GM18508 (cell line): ENCODE measurements at regions not wholly inside any gene's neighbourhood (a gene's known extent, or its start where the extent isn't known, plus 50 kb on each side); places are given as distances from the start of the nearest gene placed in this dataset.

Source experiments
- ATAC-seq: cut with Tn5 transposase; IDR thresholded peaks from one replicate; pipeline ENCODE4 v1.9.1; 2021; ENCODE audit warnings: moderate number of reproducible peaks; ENCODE audit not compliant: insufficient read depth, unreplicated experiment

DNA sequence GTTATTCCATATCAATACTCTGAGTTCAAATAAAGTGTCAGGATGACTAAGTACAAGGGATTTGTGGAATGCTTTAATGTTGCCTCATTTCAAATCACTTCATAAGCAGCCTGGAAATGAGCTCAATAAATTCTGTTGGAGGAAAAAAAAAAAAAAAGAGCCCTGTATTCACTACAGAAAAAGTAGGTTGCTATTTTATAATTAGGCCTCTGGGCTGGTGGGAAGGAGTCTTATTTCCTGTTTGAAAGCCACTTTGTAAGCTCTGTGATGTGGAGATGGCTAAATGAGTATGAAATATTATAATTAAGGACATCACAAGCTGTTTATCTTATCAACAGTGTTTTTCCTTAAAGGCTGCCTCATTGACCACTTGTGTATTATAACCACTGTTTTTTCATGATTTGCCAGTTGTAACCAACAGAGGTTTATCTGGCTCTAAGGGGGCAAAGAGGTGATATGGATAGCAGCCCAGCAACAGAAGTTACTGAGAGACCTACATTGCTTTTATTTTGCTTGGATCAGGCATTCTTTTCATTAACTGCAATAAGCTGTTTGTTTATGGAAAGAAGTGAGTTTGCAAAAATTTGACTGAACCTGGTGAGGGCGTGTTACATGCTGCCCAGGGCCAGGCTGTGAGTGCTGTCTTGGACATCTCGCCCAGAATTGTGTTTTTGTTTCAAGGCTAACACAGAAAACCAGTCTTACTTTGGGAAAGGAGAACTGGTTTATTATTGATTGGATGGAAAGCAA is 563.3 kb upstream of the MAP3K7 start:
- no peak for ATAC-seq

DNA sequence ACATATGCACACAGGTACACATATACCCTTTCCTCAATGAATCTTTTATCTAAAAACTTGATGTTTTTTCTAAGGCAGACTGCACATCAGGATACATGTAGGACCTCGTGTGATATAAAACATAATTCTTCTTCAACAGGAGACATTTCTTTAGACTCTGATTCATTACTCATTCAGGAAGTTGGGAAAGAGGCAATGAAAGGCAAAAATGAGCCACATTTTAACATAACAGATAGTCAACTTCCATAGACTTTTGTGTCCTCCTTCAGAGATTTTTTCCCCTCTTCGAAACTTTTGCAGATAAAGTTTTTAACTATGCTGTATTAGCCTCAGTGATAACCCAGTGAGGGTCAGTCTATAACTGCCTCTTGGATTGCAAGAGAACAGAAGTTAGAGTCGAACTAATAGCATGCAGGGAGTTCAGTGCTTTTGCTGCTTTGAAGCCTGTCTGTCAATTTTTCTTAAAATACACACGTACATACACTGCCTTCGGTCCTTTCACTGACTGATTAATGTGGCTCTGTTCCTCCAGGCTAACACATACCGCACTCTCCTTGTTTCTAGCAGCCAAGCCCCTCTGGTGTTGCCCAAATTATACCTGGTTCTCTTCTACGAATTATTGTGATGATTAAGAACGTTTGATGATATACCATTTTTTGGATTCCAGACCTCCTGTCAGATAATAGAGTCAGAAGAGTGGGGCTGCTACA is 562.5 kb upstream of the MAP3K7 start:
- no peak for ATAC-seq

DNA sequence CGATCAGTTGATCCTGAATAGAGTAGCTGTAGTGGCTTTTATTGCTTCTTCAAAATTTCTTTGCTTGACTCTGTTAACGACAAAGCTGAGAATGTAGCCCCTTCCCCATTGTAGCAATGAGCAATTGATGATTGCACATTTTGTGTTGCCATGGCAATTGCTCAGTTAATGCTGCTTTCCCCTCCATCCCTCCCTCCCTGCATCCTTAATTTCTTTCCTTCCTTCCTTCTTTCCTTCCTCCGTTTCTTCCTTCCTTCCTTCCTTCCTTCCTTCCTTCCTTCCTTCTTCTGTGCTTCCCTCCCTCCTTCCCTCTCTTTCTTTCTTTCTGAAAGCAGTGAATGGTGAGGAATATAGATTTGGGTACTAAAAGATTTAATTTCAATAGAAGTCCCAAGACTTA is 557.3 kb upstream of the MAP3K7 start:
- ATAC-seq, result no peak

DNA sequence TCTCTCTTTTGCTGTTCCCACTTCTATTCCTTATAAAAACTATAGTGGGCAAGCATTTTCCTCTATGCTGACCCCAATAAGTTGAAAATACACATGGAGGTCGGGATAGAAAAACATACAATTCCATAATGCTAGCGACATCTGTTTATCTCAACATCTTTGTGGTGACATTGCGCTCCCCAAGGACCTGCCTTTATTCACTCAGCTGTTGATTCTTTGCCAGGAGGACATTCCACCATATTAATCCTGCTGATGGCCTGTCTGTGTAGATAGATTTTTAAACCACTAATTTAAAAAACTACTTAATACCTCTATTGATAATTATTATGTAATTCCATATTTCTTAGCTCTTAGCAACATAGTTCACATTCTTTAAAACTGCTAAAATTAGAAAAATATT is 555.3 kb upstream of the MAP3K7 start:
- ATAC-seq, result no peak

DNA sequence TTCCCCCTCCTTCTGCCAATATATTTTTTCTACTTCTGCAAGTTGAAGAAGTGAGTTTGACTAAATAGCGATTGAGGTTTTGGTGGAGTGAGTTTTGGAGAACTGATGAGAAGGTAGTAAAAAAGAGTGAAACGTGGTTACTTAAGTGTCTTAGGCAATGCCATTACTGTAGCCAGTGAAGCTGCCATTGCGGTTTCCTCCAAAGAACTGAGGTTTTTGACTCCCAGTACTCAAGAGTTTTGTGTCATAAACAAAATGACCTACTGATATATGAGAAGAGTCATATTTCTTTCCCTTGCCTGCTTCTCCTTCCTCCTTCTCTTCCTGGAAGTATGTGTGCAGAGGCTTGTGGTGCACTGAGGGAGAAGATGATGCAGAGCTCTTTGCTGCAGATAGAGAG is 554.5 kb upstream of the MAP3K7 start:
- no peak for ATAC-seq

DNA sequence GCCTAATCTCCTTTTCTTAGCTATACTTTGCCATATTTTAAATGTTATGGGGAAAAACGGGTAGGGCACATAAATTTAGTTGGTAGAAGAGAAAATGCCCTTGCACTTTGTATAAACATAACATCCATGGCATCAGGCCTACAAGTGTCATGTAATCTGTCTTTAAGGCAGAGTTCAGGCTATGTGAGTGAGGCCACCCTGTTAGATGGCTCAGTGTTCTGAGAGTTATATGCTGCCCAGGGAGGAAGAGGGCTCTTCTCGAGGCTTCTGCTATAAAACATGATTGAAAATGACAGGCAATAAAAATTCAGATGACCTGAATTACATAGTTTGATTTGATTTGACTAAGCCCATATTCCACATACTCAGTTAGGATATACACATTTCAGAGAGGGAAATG is 553.6 kb upstream of the MAP3K7 start:
- ATAC-seq, result no peak

DNA sequence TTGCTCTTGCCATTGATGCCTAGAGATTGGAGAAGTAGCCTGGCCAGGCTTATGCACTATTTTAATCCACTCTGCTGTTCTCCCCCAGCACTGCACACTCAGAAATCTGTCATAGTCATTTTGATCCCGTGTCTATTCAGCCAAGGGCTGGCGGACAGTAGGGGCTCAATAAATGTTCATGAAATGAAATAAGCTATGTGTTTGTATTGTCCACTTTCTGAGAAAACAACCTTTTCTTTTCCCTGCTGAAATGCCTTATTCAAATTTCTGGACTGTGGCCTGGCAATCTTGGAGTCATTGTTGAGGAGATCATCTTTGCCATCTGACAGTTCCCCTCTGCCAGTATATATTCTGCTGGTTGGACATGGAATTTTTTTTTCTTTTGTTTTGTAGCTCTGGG is 550.4 kb upstream of the MAP3K7 start:
- no peak for ATAC-seq

DNA sequence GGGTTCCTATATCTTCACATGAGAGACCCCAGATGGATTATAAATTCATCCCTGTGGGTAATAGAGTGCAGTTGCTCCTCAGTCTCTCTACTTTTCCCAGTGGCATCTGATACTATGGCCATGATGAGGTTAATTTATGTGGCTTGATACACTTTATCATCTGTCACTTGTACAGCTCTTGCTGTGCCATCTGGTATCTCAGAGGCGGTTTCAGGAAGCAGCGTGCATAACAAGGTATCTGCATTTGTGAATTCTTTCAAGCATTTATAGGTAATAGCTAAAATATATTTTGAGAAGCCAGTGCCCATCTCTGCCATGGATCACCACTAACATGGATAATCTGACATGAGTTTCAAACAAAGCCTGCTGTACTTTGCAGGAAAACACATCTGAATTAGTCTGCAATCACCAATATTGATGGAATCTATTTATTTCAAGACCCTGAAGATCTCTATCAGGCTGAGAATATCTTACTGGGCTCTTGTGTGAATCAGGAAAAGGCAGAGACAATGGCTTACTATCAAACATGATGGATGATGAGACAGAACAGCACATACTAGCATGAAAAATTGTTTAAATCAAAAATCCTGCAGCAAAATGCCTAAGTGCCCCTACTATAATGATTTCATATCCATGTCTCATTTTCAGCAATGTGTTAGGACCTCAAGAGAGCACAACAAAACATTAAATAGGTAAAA is 548.7 kb upstream of the MAP3K7 start:
- no peak for ATAC-seq

DNA sequence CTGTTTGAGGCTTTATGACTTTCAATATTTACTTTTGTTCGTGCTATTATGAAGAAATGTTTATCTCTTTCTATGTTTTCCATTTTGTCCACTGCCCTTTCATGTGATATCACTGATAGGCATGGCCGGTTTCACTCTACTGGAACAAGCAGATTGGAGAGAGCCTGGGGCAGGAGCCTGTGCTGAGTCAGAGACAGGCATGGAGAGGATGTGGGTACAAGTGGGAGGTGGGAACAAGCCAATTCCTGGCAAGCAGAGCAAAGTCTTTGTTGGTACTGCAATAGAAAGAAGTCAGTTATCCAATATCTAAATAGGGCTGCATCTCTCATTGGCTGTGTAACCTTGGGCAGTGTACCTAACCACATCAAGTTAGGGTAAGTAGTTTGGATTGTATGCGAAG is 545.6 kb upstream of the MAP3K7 start:
- ATAC-seq, result no peak

DNA sequence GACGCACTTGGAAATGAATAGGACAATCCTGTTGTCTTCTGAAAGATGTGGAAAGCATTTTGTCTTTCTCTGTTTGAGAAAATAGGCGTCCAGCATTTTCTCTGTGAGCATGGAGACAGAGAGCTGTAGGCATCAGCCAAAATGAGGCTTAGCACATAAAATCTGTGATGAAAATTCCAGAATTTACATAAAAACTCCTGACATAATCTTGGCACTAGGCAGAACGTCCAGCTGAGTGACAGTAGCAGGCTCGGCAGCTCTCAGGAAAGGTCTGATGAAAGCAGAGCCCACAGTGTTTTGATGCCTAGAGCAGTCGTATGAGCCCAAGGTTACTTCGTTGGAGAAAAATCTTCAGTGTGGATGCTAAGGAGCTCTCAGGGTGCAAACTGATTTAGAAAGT is 543.3 kb upstream of the MAP3K7 start:
- no peak for ATAC-seq

DNA sequence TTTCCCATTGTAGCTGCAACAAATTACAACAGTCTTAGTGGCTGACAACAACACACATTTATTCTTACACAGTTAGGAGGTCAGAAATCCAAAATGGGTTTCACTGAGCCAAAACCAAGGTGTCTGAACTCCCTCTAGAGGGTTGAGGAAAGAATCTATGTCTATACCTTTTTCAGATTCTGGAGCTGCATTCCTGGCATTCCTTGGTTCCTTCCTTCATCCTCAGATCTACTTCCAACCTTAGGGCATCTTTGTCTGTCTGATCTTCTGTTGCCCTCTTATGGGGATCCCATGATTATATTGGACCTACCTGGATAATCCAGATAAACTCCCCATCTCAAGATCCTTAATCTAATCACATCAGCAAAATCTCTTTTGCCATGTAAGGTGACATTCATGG is 540.9 kb upstream of the MAP3K7 start:
- no peak for ATAC-seq

DNA sequence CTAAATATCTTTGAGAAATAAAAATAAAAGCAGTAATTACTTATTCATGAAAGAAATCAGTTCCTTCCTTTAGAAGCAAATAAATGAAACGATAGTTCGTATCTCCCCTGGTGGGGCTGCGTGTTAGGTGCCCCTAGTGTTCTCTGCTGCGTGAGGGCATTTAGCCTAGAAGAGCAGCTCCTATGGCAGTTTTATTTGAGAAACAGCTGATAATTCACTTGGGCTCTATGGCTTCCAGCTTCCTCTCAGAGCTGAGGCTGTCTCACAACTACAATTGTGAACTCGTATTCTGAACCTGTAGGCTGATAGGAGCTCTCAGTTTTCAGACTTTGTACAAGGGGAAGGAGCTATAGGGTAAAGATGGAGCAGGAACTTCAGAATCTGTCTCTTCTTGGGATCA is 540.0 kb upstream of the MAP3K7 start:
- ATAC-seq, result no peak

DNA sequence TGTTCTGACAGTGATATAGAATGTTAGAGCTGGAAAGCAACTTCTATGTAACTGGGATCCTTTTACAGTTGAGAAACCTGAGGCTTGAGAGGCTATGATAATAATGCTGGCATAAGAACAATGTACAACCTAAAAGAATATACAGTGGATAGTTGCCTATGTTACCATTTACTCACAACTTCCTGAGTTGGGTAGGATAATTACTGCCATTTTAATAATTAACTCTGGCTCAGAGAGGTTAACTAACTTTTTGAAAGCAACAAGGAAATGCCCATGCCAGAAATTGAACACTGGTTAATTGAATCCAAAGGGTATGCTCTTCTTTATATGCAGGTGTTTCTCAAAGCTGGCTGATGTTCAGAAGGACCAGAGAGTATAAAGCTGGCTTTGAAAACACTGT is 530.7 kb upstream of the MAP3K7 start:
- ATAC-seq, result no peak

DNA sequence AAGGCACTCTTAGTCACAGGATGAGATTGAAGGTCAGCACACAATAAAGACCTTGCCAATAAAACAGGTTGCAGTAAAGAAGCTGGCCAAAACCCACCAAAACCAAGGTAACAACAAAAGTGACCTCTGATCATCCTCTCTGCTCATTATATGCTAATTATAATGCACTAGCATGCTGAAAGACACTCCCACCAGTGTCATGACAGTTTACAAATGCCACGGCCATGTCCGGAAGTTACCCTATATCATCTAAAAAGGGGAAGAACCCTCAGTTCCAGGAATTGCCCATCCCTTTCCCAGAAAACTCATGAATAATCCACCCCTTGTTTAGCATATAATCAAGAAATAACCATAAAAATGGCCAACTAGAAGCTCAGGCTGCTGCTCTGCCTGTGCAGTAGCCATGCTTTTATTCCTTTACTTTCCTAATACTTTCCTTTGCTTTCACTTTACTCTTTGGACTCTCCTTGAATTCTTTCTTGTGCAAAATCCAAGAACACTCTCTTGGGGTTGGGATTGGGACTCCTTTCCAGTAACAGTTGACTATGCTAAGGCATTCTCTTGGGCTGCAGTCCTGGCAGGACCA is 527.3 kb upstream of the MAP3K7 start:
- ATAC-seq, result no peak

DNA sequence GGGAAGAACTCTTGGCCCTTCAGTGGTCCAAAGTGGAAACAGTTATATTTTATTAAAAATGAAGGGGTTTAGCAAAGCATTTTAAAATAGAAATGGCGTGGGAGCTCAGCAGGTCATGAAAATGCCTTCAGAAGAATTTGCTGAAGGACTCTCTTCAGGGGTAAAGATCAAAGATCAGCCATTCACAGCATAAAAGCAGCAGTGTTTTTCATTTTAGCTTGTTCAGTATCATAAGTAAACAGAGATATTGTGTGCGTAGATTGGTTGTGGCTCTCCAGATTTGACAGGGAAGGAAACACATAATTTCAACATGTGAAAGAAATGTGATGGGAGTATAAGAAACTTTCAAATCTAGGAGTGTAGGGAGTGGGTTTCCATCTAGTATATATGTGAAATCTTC is 519.2 kb upstream of the MAP3K7 start:
- ATAC-seq, result no peak

DNA sequence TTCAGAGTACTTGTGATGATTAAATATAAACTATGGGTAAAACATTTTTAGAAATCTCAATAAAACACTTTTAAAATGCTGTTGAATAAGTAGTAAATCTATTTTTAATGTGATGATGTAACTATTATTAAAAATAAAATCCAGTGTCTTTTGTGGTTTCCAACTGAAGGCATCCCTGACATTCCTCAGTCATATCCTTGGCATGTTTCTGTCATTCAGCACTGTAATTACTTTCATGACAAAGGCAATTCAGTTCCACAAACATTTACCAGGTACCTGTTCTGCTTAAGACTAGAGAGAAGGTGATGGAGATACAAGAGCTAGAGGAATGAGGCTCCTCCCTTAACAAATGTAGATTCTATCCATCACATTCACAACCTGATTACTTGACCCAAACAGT is 518.7 kb upstream of the MAP3K7 start:
- ATAC-seq, result no peak

DNA sequence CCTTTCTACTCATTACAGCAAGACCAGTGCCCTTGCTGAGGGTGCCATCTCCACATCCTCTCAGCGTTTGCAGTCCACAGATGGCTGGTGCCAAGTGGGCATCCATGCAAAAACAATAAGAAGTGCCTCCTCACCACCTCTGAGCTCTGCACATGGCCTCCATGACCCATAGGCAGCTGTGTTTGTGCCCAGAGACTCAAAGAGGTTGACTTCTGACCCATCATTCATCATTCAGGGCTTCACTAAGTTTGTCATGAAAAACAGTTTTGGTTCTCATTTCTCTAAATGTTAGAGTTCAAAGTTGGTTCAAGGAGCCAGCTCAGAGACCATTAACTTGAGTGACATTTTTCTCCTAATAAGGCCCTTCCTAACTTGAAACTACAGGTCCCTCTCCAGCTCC is 512.6 kb upstream of the MAP3K7 start:
- ATAC-seq, result no peak

DNA sequence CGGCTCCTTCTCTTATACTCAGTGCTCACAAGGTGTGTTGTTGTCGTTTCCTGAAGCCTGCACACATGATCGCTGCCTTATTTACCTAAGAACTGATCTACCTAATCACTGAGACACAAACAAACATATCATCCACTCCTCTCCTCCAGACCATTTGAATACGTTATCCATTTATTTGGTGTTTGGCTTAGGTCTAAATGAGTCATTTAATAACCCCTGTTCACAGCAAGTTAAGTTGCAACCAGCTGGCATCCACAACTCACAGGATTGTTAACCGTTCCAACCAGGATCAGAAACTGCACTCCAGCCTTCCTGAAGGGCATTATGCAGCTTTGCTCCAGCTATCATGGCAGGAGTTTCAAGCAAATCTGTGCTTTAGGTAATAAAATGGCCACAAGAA is 511.1 kb upstream of the MAP3K7 start:
- no peak for ATAC-seq

DNA sequence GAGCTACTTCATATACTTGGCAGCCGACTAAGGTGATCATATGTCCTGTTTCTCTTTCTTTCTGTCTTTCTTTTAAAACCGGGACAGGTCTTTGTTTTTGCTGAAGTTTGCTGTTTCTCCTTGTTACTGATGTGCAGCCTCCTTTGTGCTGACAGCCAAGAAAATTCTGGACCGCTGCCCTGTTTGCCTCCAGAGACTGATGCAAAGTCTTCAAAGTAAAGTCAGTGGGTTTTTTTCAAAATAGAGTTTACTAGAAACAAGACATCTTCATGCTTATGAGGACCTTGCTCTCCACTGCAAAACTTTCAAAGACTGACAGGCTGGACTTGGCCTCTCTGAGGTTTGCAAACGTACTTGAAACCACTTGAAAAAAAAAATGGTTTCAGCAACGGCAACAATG is 510.5 kb upstream of the MAP3K7 start:
- no peak for ATAC-seq

DNA sequence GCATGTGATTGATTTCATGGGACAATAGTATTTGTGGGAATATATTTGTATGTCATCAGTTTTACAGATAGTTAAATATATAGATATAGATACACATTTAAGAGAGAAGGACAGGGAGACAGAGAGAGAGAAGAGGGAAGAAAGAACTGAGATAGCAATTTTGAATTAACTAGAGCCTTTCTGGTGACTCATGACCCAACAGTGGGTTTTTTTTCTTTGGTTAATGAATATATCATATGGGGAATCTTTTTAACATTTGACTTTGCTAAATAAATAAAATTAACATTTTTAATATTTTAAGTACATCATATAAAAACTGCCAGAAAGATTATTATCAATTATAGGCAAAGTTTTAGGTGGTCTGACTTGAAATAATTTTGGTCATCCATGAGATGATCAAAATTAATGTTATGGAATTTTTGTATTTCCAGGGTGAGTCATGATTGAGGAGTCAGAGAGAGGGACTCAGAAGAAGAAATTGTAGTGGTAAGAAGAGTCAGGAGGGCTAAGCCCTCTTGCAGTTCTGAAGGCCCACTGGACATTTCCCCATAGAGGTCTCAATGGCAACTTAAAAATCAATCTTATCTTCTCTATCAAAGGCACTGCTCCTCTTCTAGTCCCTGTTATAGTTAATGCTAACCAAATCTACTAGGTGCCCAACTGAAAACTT is 508.1 kb upstream of the MAP3K7 start:
- no peak for ATAC-seq

DNA sequence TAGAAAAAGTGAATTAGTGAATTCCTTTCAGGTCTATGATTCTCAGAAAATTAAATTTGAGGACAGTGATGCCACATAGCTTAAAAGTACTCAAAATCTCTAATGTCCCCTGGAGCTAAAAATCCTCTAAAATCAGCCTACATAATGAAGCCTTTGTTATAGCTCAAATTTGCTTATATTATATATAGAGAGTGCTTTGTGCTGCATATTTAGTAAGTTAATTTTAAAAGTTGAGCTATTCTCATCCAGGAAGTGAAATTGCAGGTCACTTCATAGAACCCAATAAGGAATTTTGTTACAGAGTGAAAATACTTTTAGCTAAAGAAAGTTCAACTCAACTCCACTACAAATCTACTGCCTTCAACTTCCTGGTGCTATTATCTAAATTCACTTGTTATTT is 507.5 kb upstream of the MAP3K7 start:
- no peak for ATAC-seq
